MM.1S (cell line): ENCODE measurements at regions not wholly inside any gene's neighbourhood (a gene's known extent, or its start where the extent isn't known, plus 50 kb on each side); places are given as distances from the start of the nearest gene placed in this dataset.
"Not testable (repeated sequence)": the region's sequence is repeated elsewhere in the genome, so short reads cannot be mapped to it uniquely, and the experiment has no call there.

Experiments
- CTCF ChIP-seq: fragments of 300-600 bp; sonication (generic); IDR thresholded peaks from 2 replicates; pipeline ENCODE4 v1.5.1; 2016; ENCODE audit warnings: antibody characterized with exemption, low read length, mixed read lengths
- EZH2 ChIP-seq: fragments of 300-600 bp; sonication (generic); optimal IDR thresholded peaks from 2 replicates; pipeline ENCODE3; 2017; ENCODE audit warnings: low read depth, mild to moderate bottlenecking, antibody characterized with exemption, low read length, mixed read lengths
- EZH2phosphoT487 ChIP-seq: fragments of 300-600 bp; sonication (generic); IDR thresholded peaks from 2 replicates; pipeline ENCODE4 v1.6.1; 2018; ENCODE audit warnings: antibody characterized with exemption, low read length

- TF ChIP-seq CTCF, EZH2, EZH2phosphoT487: not testable (repeated sequence)
Measured at GRCh38 chr12:131627151-131628022, 83.5 kb upstream of the SFSWAP start.
